Upper lobe of left lung (tissue), 6 donors: ENCODE measurements at regions not wholly inside any gene's neighbourhood (a gene's known extent, or its start where the extent isn't known, plus 50 kb on each side); places are given as distances from the start of the nearest gene placed in this dataset.

Source experiments
- ATAC-seq, 2 donors: fragments of 200-7000 bp; cut with Tn5 transposase; one replicate each; pipeline ENCODE4 v1.9.1; 2022; ENCODE audit warnings: mild to moderate bottlenecking in 2 of 2, moderate library complexity in 2 of 2; ENCODE audit not compliant: low FRiP score in 2 of 2
- DNase-seq, 2 donors: peaks; one replicate each; pipeline ENCODE4 v3.0.0-alpha.2; 2019 to 2020
- H3K27ac ChIP-seq, 4 donors: fragments of 200-600 bp; sonication (generic); one replicate each; pipeline ENCODE4 v1.5.1; 2016 to 2019
- H3K27me3 ChIP-seq, 4 donors: fragments of 200-600 bp; sonication (generic); one replicate each; pipeline ENCODE4 v1.5.1; 2017 to 2019
- H3K36me3 ChIP-seq, 4 donors: fragments of 200-600 bp; sonication (generic); one replicate each; pipeline ENCODE4 v1.5.1; 2016 to 2019
- H3K4me1 ChIP-seq, 4 donors: fragments of 200-600 bp; sonication (generic); one replicate each; pipeline ENCODE4 v1.5.1; 2018 to 2019
- H3K4me3 ChIP-seq, 4 donors: fragments of 200-600 bp; sonication (generic); one replicate each; pipeline ENCODE4 v1.5.1; 2017 to 2019; ENCODE audit warnings: mild to moderate bottlenecking in 2 of 4, moderate library complexity in 1 of 4
- H3K9me3 ChIP-seq, 4 donors: fragments of 200-600 bp; sonication (generic); one replicate each; pipeline ENCODE4 v1.5.1; 2018 to 2019
- CTCF ChIP-seq, 6 experiments: fragments of 450-650 bp in 4 of 6; fragments of 200-600 bp in 2 of 6; sonication (generic) in 2 of 6; IDR thresholded peaks; one replicate each; pipeline ENCODE4 v1.5.1; 2016 to 2019; ENCODE audit warnings: antibody characterized with exemption in 6 of 6
- EP300 ChIP-seq, 4 donors: sonication (generic); formaldehyde crosslinking; IDR thresholded peaks; one replicate each; pipeline ENCODE4 v1.5.1; 2017; ENCODE audit warnings: antibody characterized with exemption in 4 of 4, control low read depth in 2 of 4
- POLR2A ChIP-seq, 4 donors: fragments of 450-650 bp; IDR thresholded peaks; one replicate each; pipeline ENCODE4 v1.5.1; 2016 to 2017; ENCODE audit warnings: antibody characterized with exemption in 4 of 4, mild to moderate bottlenecking in 2 of 4
- POLR2AphosphoS5 ChIP-seq, 2 donors: sonication (generic); formaldehyde crosslinking; IDR thresholded peaks; one replicate each; pipeline ENCODE4 v1.5.1; 2017; ENCODE audit warnings: antibody characterized with exemption in 2 of 2
- WGBS, 2 donors: methylation state at CpG; one replicate each; pipeline ENCODE4 v1.1.5; 2017 to 2018; 5-methylcytosine and 5-hydroxymethylcytosine counted together
- donor health status: DM: no; HTN: no; CAD: no; lungs with moderate emphysema.
- donor health status: DM: no; HTN: yes; CAD: no; lungs with severe emphysema.

- DNase-seq, result no peak
- Histone ChIP-seq H3K4me3 (no peak overlapping the region), H3K9me3 (no peaks in the 10 kb centered on the region), H3K27ac (no peak overlapping the region), H3K27me3 (no peaks in the 10 kb centered on the region), H3K36me3 (no peaks in the 10 kb centered on the region), H3K4me1 (no peaks in the 10 kb centered on the region)
- ATAC-seq, result peak in 1 of 2 donors; percentile 67
- 54 to 60% methylated on average over 4 of the region's 4 CpGs for WGBS, 2 donors
- no peak for TF ChIP-seq POLR2A (IDR thresholded peaks at IDR 0.05)
- TF ChIP-seq POLR2AphosphoS5 (IDR thresholded peaks at IDR 0.05), result no peak
- no peak for TF ChIP-seq EP300 (IDR thresholded peaks at IDR 0.05)
- no peak for TF ChIP-seq CTCF (IDR thresholded peaks at IDR 0.05)
Observed at GRCh38 chr3:165491487-165491886, 295.3 kb upstream of the SLITRK3 start.

- H3K9me3 ChIP-seq, result no peaks in the 10 kb centered on the region
- H3K4me3 ChIP-seq, result no peak overlapping the region
- H3K4me1 ChIP-seq, result no peaks in the 10 kb centered on the region
- DNase-seq, result no peak
- no peak for ATAC-seq
- H3K27ac ChIP-seq, result no peak overlapping the region
- H3K27me3 ChIP-seq, result no peaks in the 10 kb centered on the region
- no peaks in the 10 kb centered on the region for H3K36me3 ChIP-seq
- TF ChIP-seq POLR2AphosphoS5 (IDR thresholded peaks at IDR 0.05), result no peak
- TF ChIP-seq CTCF (IDR thresholded peaks at IDR 0.05), result no peak
- TF ChIP-seq POLR2A (IDR thresholded peaks at IDR 0.05), result no peak
- no peak for TF ChIP-seq EP300 (IDR thresholded peaks at IDR 0.05)
- WGBS, 2 donors, result 91 to 100% methylated on average over 2 to 4 of the region's 4 CpGs
Observed at GRCh38 chr3:165476399-165477060, 280.3 kb upstream of the SLITRK3 start.

GRCh38 chr3:165466856-165467255 is 270.7 kb upstream of the SLITRK3 start:
- DNase-seq (no peak), ATAC-seq (no peak)
- no peak overlapping the region for H3K27ac ChIP-seq
- H3K4me3 ChIP-seq, result no peak overlapping the region
- WGBS, 2 donors, result 63 to 65% methylated on average over 4 of the region's 4 CpGs
- no peaks in the 10 kb centered on the region for H3K4me1 ChIP-seq
- no peaks in the 10 kb centered on the region for H3K27me3 ChIP-seq
- H3K9me3 ChIP-seq, result no peaks in the 10 kb centered on the region
- H3K36me3 ChIP-seq, result no peaks in the 10 kb centered on the region
- no peak for TF ChIP-seq POLR2AphosphoS5 (IDR thresholded peaks at IDR 0.05)
- TF ChIP-seq CTCF (IDR thresholded peaks at IDR 0.05), result no peak
- no peak for TF ChIP-seq POLR2A (IDR thresholded peaks at IDR 0.05)
- TF ChIP-seq EP300 (IDR thresholded peaks at IDR 0.05), result no peak

GRCh38 chr3:165464736-165465135 is 268.6 kb upstream of the SLITRK3 start:
- no peaks in the 10 kb centered on the region for H3K4me1 ChIP-seq
- no peaks in the 10 kb centered on the region for H3K9me3 ChIP-seq
- DNase-seq, result no peak
- H3K4me3 ChIP-seq, result no peak overlapping the region
- H3K27ac ChIP-seq, result no peak overlapping the region
- no peaks in the 10 kb centered on the region for H3K36me3 ChIP-seq
- 78 to 83% methylated on average over 2 of the region's 2 CpGs for WGBS, 2 donors
- TF ChIP-seq POLR2A (IDR thresholded peaks at IDR 0.05), result no peak
- TF ChIP-seq POLR2AphosphoS5 (IDR thresholded peaks at IDR 0.05), result no peak
- TF ChIP-seq CTCF (IDR thresholded peaks at IDR 0.05), result no peak
- no peak for TF ChIP-seq EP300 (IDR thresholded peaks at IDR 0.05)
- ATAC-seq, result no peak
- no peaks in the 10 kb centered on the region for H3K27me3 ChIP-seq

GRCh38 chr3:165463531-165463930 is 267.3 kb upstream of the SLITRK3 start:
- no peak for DNase-seq
- WGBS, 2 donors, result 64 to 83% methylated on average over 1 of the region's 1 CpG
- no peak overlapping the region for H3K27ac ChIP-seq
- H3K27me3 ChIP-seq, result no peaks in the 10 kb centered on the region
- TF ChIP-seq CTCF (IDR thresholded peaks at IDR 0.05) (no peak), EP300 (IDR thresholded peaks at IDR 0.05) (no peak), POLR2A (IDR thresholded peaks at IDR 0.05) (no peak), POLR2AphosphoS5 (IDR thresholded peaks at IDR 0.05) (no peak)
- no peak for ATAC-seq
- H3K36me3 ChIP-seq, result no peaks in the 10 kb centered on the region
- H3K9me3 ChIP-seq, result no peaks in the 10 kb centered on the region
- H3K4me3 ChIP-seq, result no peak overlapping the region
- no peaks in the 10 kb centered on the region for H3K4me1 ChIP-seq
